DOHH2 (cell line): ENCODE measurements at regions not wholly inside any gene's neighbourhood (a gene's known extent, or its start where the extent isn't known, plus 50 kb on each side); places are given as distances from the start of the nearest gene placed in this dataset.

Experiments used
- H3F3A ChIP-seq: fragments of 200-600 bp; sonication (generic), shearing (Covaris generic); 2 replicates; pipeline ENCODE4 v1.6.0; 2016; ENCODE audit warnings: antibody characterized with exemption, mild to moderate bottlenecking; ENCODE audit not compliant: control insufficient read depth, insufficient read depth
- H3K27ac ChIP-seq: fragments of 200-600 bp; sonication (generic); 2 replicates; pipeline ENCODE4 v1.5.1; 2014; ENCODE audit warnings: low read depth, mild to moderate bottlenecking, low read length, moderate library complexity
- H3K27me3 ChIP-seq: fragments of 200-600 bp; sonication (generic); 2 replicates; pipeline ENCODE4 v1.6.1; 2014; ENCODE audit warnings: mild to moderate bottlenecking, low read length, mixed read lengths; ENCODE audit not compliant: control insufficient read depth
- H3K36me3 ChIP-seq: fragments of 200-600 bp; sonication (generic); 2 replicates; pipeline ENCODE4 v1.6.1; 2014; ENCODE audit warnings: mild to moderate bottlenecking, low read length, moderate library complexity, mixed read lengths; ENCODE audit not compliant: control insufficient read depth
- H3K4me1 ChIP-seq: fragments of 200-600 bp; sonication (generic); 2 replicates; pipeline ENCODE4 v1.6.1; 2014; ENCODE audit warnings: mild to moderate bottlenecking, low read length, mixed read lengths; ENCODE audit not compliant: control insufficient read depth
- H3K4me2 ChIP-seq: fragments of 200-600 bp; sonication (generic); 2 replicates; pipeline ENCODE4 v1.6.0; 2014; ENCODE audit warnings: mild to moderate bottlenecking, low read length, moderate library complexity
- H3K4me3 ChIP-seq: fragments of 200-600 bp; sonication (generic); 2 replicates; pipeline ENCODE4 v1.5.1; 2014; ENCODE audit warnings: mild to moderate bottlenecking, low read length, mixed read lengths
- H3K79me2 ChIP-seq: fragments of 200-600 bp; sonication (generic); 2 replicates; pipeline ENCODE4 v1.6.1; 2014; ENCODE audit warnings: mild to moderate bottlenecking, low read length, mixed read lengths; ENCODE audit not compliant: control insufficient read depth
- H3K9me2 ChIP-seq: fragments of 200-600 bp; sonication (generic); replicated peaks from 2 replicates; pipeline ENCODE4 v1.6.1; 2014; ENCODE audit warnings: mild to moderate bottlenecking, low read length, mixed read lengths; ENCODE audit not compliant: control insufficient read depth
- H3K9me3 ChIP-seq: fragments of 200-600 bp; sonication (generic); 2 replicates; pipeline ENCODE4 v1.6.1; 2014; ENCODE audit warnings: antibody characterized with exemption, low read length, mixed read lengths; ENCODE audit not compliant: control insufficient read depth, insufficient read depth
- H4K20me1 ChIP-seq: fragments of 200-600 bp; sonication (generic); 2 replicates; pipeline ENCODE4 v1.6.0; 2014; ENCODE audit warnings: low read depth, mild to moderate bottlenecking, antibody characterized with exemption, low read length, moderate library complexity; ENCODE audit not compliant: control insufficient read depth, insufficient read depth
- CTCF ChIP-seq: fragments of 200-600 bp; sonication (generic); IDR thresholded peaks from one replicate; pipeline ENCODE4 v1.5.1; 2014; ENCODE audit warnings: antibody characterized with exemption, mild to moderate bottlenecking, low read depth, low read length; ENCODE audit not compliant: poor library complexity, severe bottlenecking
- EZH2phosphoT487 ChIP-seq: fragments of 200-600 bp; sonication (generic); IDR thresholded peaks from 2 replicates; pipeline ENCODE4 v1.6.1; 2017; ENCODE audit warnings: borderline replicate concordance, mild to moderate bottlenecking, antibody characterized with exemption, low read length, moderate library complexity, mixed read lengths

DNA sequence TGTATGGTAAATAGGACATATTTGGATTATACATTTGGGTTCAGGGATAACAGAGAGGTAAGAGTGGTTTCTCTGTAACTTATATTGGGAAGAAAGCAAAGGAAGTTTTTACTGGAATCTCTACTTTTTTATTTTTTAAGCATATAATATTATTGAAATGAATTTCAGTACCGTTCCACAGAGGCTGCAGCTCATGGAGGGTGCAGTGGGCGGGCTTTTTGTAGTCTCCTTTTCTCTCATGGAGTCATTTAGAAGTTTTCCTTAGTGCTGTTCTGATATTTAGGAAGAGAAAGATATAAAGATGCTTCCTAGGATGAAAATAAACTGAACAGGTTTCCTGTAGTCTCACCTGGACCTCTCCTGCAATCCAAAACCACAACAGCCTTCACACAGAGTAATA lies 1153.3 kb upstream of the TMEFF2 start:
- Histone ChIP-seq H3K36me3 (no peaks in the 10 kb centered on the region), H3K4me2 (no peak overlapping the region), H3K9me3 (no peaks in the 10 kb centered on the region), H4K20me1 (no peaks in the 10 kb centered on the region), H3K27ac (no peak overlapping the region), H3K9me2 (no peaks in the 10 kb centered on the region), H3K79me2 (no peaks in the 10 kb centered on the region), H3F3A (no peaks in the 10 kb centered on the region), H3K27me3 (no peaks in the 10 kb centered on the region), H3K4me1 (no peaks in the 10 kb centered on the region), H3K4me3 (no peak overlapping the region)
- TF ChIP-seq CTCF = no peak
- TF ChIP-seq EZH2phosphoT487 = no peak

- no peak for TF ChIP-seq EZH2phosphoT487
- Histone ChIP-seq H3K4me3 (no peak overlapping the region), H3K4me1 (no peaks in the 10 kb centered on the region), H3K36me3 (no peaks in the 10 kb centered on the region), H4K20me1 (no peaks in the 10 kb centered on the region), H3K27me3 (no peaks in the 10 kb centered on the region), H3K79me2 (no peaks in the 10 kb centered on the region), H3K9me2 (no peaks in the 10 kb centered on the region), H3K27ac (no peak overlapping the region), H3K9me3 (no peaks in the 10 kb centered on the region), H3K4me2 (no peak overlapping the region), H3F3A (no peaks in the 10 kb centered on the region)
These were observed 1142.0 kb upstream of the TMEFF2 start for GRCh38 chr2:193336781-193337180.

DNA sequence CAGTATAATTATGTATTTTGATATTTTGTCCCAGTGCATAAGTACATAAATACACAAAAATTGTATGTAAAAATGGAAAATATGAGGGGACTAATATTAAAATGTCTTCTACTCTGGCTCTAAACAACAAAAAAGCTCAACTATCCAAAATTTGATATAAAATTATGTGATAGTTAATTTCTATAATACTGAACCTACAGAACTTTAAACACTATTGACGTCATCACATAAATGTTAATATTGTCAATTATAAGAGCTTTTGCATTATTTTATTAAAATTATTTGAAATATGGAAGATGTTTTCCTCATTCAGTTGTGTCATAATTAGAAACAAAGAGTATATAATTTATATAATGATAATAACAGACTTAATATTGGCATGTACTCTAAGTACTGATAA lies 1139.7 kb upstream of the TMEFF2 start:
- H3K27ac ChIP-seq = no peak overlapping the region
- H3K9me2 ChIP-seq = no peaks in the 10 kb centered on the region
- H3K4me3 ChIP-seq = no peak overlapping the region
- H3K79me2 ChIP-seq = no peaks in the 10 kb centered on the region
- H3K9me3 ChIP-seq = no peaks in the 10 kb centered on the region
- H3K4me2 ChIP-seq = no peak overlapping the region
- H3K4me1 ChIP-seq = no peaks in the 10 kb centered on the region
- H4K20me1 ChIP-seq = no peaks in the 10 kb centered on the region
- H3K36me3 ChIP-seq = no peaks in the 10 kb centered on the region
- no peaks in the 10 kb centered on the region for H3F3A ChIP-seq
- no peaks in the 10 kb centered on the region for H3K27me3 ChIP-seq
- TF ChIP-seq EZH2phosphoT487 = no peak
- TF ChIP-seq CTCF = no peak

- H3K4me3 ChIP-seq = no peak overlapping the region
- TF ChIP-seq CTCF (no peak), EZH2phosphoT487 (no peak)
- no peak overlapping the region for H3K4me2 ChIP-seq
- no peaks in the 10 kb centered on the region for H3K4me1 ChIP-seq
- no peaks in the 10 kb centered on the region for H3K36me3 ChIP-seq
- no peaks in the 10 kb centered on the region for H3K9me2 ChIP-seq
- no peaks in the 10 kb centered on the region for H4K20me1 ChIP-seq
- H3K9me3 ChIP-seq = no peaks in the 10 kb centered on the region
- no peak overlapping the region for H3K27ac ChIP-seq
- H3K79me2 ChIP-seq = no peaks in the 10 kb centered on the region
- no peaks in the 10 kb centered on the region for H3F3A ChIP-seq
- no peaks in the 10 kb centered on the region for H3K27me3 ChIP-seq
These were observed 1138.8 kb upstream of the TMEFF2 start for GRCh38 chr2:193333539-193333938.
